ENCODE measurements at regions not wholly inside any gene's neighbourhood (a gene's known extent, or its start where the extent isn't known, plus 50 kb on each side); places are given as distances from the start of the nearest gene placed in this dataset.

GRCh38 chr4:79027656-79028055 lies 88.4 kb upstream of the PAQR3 start:
- Histone ChIP-seq H3K4ac (ENCODE audit: low read depth, low read length) (no peak overlapping the region), H4K8ac (ENCODE audit: low read depth, low read length) (no peak overlapping the region), H3K79me2 (ENCODE audit: control insufficient read depth, insufficient read depth, low read length) (no peaks in the 10 kb centered on the region), H3K4me1 (ENCODE audit: control insufficient read depth, low read depth, low read length) (no peaks in the 10 kb centered on the region), H3K27ac (ENCODE audit: low read depth, low read length) (no peak overlapping the region), H2BK15ac (replicated peaks; ENCODE audit: low read depth) (no peak overlapping the region), H4K5ac (ENCODE audit: low read length) (no peak overlapping the region), H3K56ac (ENCODE audit: low read length) (no peak overlapping the region), H2AK5ac (ENCODE audit: low read length) (no peak overlapping the region), H3K79me1 (ENCODE audit: low read length) (no peaks in the 10 kb centered on the region), H3K4me3 (ENCODE audit: low read length) (no peak overlapping the region), H3K23ac (ENCODE audit: low read length) (no peak overlapping the region), H3K4me2 (ENCODE audit: low read length) (no peak overlapping the region), H3K9ac (ENCODE audit: low read length) (no peak overlapping the region), H2BK120ac (ENCODE audit: low read depth, low read length) (no peak overlapping the region), H3K27me3 (ENCODE audit: insufficient read depth, low read length, poor library complexity) (no peaks in the 10 kb centered on the region), H2BK5ac (ENCODE audit: low read length) (no peak overlapping the region), H3K36me3 (ENCODE audit: control insufficient read depth, insufficient read depth, low read length) (no peaks in the 10 kb centered on the region), H3K18ac (ENCODE audit: low read length) (no peak overlapping the region)
- WGBS (ENCODE audit: extremely low coverage, insufficient coverage, low lambda C conversion rate), result no CpG with 5 or more reads among the region's 4 CpGs
- DNase-seq, result no peak

DNA sequence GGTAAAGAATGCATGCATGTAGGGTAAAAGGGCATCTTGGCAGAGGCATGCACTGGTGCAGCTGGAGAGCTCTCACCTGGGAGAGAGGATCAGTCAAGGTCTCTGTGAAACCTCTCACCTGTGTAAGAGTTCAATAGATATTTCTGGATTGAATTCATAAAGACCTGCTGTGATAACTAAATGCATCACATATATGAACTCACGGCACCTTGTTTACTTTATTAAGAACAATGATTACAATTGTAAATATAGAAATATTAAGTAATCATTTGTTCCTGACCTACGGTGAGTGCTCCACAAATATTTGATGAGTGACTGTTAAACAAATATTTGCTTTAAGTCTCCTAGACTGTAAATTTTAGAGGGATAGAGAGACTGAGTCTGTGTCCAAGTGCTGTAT lies 85.9 kb upstream of the PAQR3 start:
- H3K27me3 ChIP-seq (ENCODE audit: insufficient read depth, low read length, poor library complexity), result no peaks in the 10 kb centered on the region
- no peak overlapping the region for H3K9ac ChIP-seq (ENCODE audit: low read length)
- H2AK5ac ChIP-seq (ENCODE audit: low read length), result no peak overlapping the region
- H3K79me1 ChIP-seq (ENCODE audit: low read length), result no peaks in the 10 kb centered on the region
- H3K23ac ChIP-seq (ENCODE audit: low read length), result no peak overlapping the region
- H3K4me2 ChIP-seq (ENCODE audit: low read length), result no peak overlapping the region
- DNase-seq, result no peak
- H2BK5ac ChIP-seq (ENCODE audit: low read length), result no peak overlapping the region
- H3K79me2 ChIP-seq (ENCODE audit: control insufficient read depth, insufficient read depth, low read length), result no peaks in the 10 kb centered on the region
- no peak overlapping the region for H2BK15ac ChIP-seq (replicated peaks; ENCODE audit: low read depth)
- no peak overlapping the region for H2BK120ac ChIP-seq (ENCODE audit: low read depth, low read length)
- H3K36me3 ChIP-seq (ENCODE audit: control insufficient read depth, insufficient read depth, low read length), result no peaks in the 10 kb centered on the region
- H3K27ac ChIP-seq (ENCODE audit: low read depth, low read length), result no peak overlapping the region
- no peak overlapping the region for H3K4me3 ChIP-seq (ENCODE audit: low read length)
- WGBS (ENCODE audit: extremely low coverage, insufficient coverage, low lambda C conversion rate), result no CpG with 5 or more reads among the region's 2 CpGs
- H4K8ac ChIP-seq (ENCODE audit: low read depth, low read length), result no peak overlapping the region
- H3K56ac ChIP-seq (ENCODE audit: low read length), result no peak overlapping the region
- H3K18ac ChIP-seq (ENCODE audit: low read length), result no peak overlapping the region
- no peak overlapping the region for H4K5ac ChIP-seq (ENCODE audit: low read length)
- no peak overlapping the region for H3K4ac ChIP-seq (ENCODE audit: low read depth, low read length)
- H3K4me1 ChIP-seq (ENCODE audit: control insufficient read depth, low read depth, low read length), result no peaks in the 10 kb centered on the region

DNA sequence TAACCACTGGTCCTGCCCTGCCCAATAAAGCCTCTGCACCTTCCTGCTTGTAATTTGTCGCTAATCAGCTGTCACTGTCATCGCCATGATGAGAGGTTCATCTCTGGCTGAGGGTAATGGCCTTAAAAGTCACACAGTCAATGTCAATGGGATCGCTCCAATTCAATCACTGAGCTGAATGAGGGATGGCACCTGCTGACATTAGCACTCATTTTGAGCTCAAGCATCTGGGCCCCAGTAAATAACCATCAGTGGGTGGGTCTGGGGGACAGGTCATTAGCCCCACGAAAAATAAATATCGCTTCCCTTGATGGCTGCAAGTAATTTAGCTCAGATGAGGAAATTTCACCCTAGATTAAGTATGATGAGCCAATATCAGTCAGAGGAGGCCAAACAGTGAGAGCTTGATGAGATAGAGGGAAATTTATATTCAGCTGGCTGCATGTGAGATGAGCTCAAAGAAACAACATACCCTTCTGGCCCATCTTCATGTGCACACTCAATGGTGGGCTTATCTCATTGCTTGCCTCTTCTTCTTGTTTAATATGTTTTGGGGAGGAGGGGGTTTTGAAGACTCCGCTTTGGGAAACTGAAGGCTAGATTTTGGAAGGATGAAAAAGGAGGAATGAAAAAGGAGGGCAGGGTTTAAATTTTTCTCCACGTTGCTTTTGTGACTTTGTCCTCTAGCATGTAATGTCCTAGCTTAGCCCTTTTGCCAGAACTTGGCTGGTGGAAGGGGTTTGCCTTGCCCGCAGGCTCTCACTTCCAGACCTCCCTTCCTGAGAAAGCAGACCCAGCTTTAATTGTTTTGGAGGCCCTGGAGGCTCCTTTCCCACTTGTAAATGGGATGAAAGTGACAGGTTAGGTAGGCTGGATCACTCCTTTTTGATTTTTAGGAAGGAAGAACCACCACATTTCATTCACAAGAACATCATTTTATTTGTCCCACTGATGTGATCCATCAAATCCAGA lies 84.8 kb upstream of the PAQR3 start:
- Histone ChIP-seq H3K27ac (ENCODE audit: low read depth, low read length) (no peak overlapping the region), H3K4ac (ENCODE audit: low read depth, low read length) (no peak overlapping the region), H3K79me1 (ENCODE audit: low read length) (no peaks in the 10 kb centered on the region), H4K8ac (ENCODE audit: low read depth, low read length) (no peak overlapping the region), H2BK5ac (ENCODE audit: low read length) (no peak overlapping the region), H3K4me2 (ENCODE audit: low read length) (no peak overlapping the region), H3K79me2 (ENCODE audit: control insufficient read depth, insufficient read depth, low read length) (no peaks in the 10 kb centered on the region), H3K56ac (ENCODE audit: low read length) (no peak overlapping the region), H2AK5ac (ENCODE audit: low read length) (no peak overlapping the region), H3K4me1 (ENCODE audit: control insufficient read depth, low read depth, low read length) (no peaks in the 10 kb centered on the region), H2BK120ac (ENCODE audit: low read depth, low read length) (no peak overlapping the region), H3K27me3 (ENCODE audit: insufficient read depth, low read length, poor library complexity) (no peaks in the 10 kb centered on the region), H3K23ac (ENCODE audit: low read length) (no peak overlapping the region), H2BK15ac (replicated peaks; ENCODE audit: low read depth) (no peak overlapping the region), H3K36me3 (ENCODE audit: control insufficient read depth, insufficient read depth, low read length) (no peaks in the 10 kb centered on the region), H3K4me3 (ENCODE audit: low read length) (no peak overlapping the region), H3K18ac (ENCODE audit: low read length) (no peak overlapping the region), H4K5ac (ENCODE audit: low read length) (no peak overlapping the region), H3K9ac (ENCODE audit: low read length) (no peak overlapping the region)
- WGBS (ENCODE audit: extremely low coverage, insufficient coverage, low lambda C conversion rate), result no CpG with 5 or more reads among the region's 8 CpGs
- DNase-seq, result no peak

DNA sequence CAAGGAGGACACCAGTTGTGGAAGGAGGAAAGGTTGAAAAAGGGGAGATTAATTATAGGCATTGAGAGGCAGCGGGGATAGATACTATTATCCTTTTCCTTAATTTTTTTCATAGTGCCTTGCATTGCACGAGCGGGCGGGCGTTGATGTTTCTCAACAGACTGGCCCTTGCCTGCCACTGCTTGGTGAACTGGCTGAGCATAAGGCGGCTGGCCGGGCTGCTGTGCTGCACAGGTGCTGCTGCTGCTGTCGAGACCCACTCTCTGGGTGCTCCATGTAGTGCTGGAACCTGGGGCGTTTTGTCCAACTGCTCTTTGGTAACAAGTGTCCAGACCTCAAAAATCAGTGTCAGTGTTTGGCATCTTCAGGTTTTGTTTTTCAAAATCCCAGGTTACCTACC lies 83.3 kb upstream of the PAQR3 start:
- Histone ChIP-seq H2BK5ac (ENCODE audit: low read length) (no peak overlapping the region), H3K9ac (ENCODE audit: low read length) (no peak overlapping the region), H2BK120ac (ENCODE audit: low read depth, low read length) (no peak overlapping the region), H4K8ac (ENCODE audit: low read depth, low read length) (no peak overlapping the region), H3K18ac (ENCODE audit: low read length) (no peak overlapping the region), H3K79me1 (ENCODE audit: low read length) (no peaks in the 10 kb centered on the region), H3K27ac (ENCODE audit: low read depth, low read length) (no peak overlapping the region), H3K27me3 (ENCODE audit: insufficient read depth, low read length, poor library complexity) (no peaks in the 10 kb centered on the region), H3K4me2 (ENCODE audit: low read length) (no peak overlapping the region), H3K36me3 (ENCODE audit: control insufficient read depth, insufficient read depth, low read length) (no peaks in the 10 kb centered on the region), H3K79me2 (ENCODE audit: control insufficient read depth, insufficient read depth, low read length) (no peaks in the 10 kb centered on the region), H3K4ac (ENCODE audit: low read depth, low read length) (no peak overlapping the region), H3K23ac (ENCODE audit: low read length) (no peak overlapping the region), H3K4me3 (ENCODE audit: low read length) (no peak overlapping the region), H4K5ac (ENCODE audit: low read length) (no peak overlapping the region), H2BK15ac (replicated peaks; ENCODE audit: low read depth) (no peak overlapping the region), H3K56ac (ENCODE audit: low read length) (no peak overlapping the region), H2AK5ac (ENCODE audit: low read length) (no peak overlapping the region), H3K4me1 (ENCODE audit: control insufficient read depth, low read depth, low read length) (no peaks in the 10 kb centered on the region)
- no peak for DNase-seq
- WGBS (ENCODE audit: extremely low coverage, insufficient coverage, low lambda C conversion rate), result no CpG with 5 or more reads among the region's 9 CpGs

DNA sequence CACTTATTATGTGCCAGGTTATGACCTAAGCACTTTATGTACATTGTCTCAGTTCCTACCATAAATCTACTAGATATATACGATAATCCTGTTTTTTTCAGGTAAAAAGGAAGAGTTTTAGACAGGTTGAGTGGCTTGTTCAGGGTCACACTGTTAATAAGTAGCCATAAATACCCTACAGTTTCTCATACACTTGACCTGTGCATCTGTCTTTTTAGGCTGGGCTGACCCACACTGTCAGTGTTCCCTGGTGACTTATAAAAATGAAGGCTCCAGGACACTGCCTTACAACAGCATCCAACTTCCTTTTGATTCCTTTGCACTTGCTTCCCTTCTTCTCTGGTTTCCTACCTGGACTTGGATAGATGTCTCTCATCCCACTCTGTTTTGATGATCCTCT lies 78.2 kb upstream of the PAQR3 start:
- no peak overlapping the region for H2AK5ac ChIP-seq (ENCODE audit: low read length)
- H4K8ac ChIP-seq (ENCODE audit: low read depth, low read length), result no peak overlapping the region
- H3K79me1 ChIP-seq (ENCODE audit: low read length), result no peaks in the 10 kb centered on the region
- H2BK15ac ChIP-seq (replicated peaks; ENCODE audit: low read depth), result no peak overlapping the region
- H3K9ac ChIP-seq (ENCODE audit: low read length), result no peak overlapping the region
- H3K23ac ChIP-seq (ENCODE audit: low read length), result no peak overlapping the region
- H3K27me3 ChIP-seq (ENCODE audit: insufficient read depth, low read length, poor library complexity), result no peaks in the 10 kb centered on the region
- H3K56ac ChIP-seq (ENCODE audit: low read length), result no peak overlapping the region
- no peak overlapping the region for H3K18ac ChIP-seq (ENCODE audit: low read length)
- no CpG with 5 or more reads among the region's 1 CpG for WGBS (ENCODE audit: extremely low coverage, insufficient coverage, low lambda C conversion rate)
- H2BK120ac ChIP-seq (ENCODE audit: low read depth, low read length), result no peak overlapping the region
- H3K36me3 ChIP-seq (ENCODE audit: control insufficient read depth, insufficient read depth, low read length), result no peaks in the 10 kb centered on the region
- no peak overlapping the region for H4K5ac ChIP-seq (ENCODE audit: low read length)
- H3K4me2 ChIP-seq (ENCODE audit: low read length), result no peak overlapping the region
- no peaks in the 10 kb centered on the region for H3K4me1 ChIP-seq (ENCODE audit: control insufficient read depth, low read depth, low read length)
- no peak overlapping the region for H2BK5ac ChIP-seq (ENCODE audit: low read length)
- DNase-seq, result no peak
- no peak overlapping the region for H3K4ac ChIP-seq (ENCODE audit: low read depth, low read length)
- no peaks in the 10 kb centered on the region for H3K79me2 ChIP-seq (ENCODE audit: control insufficient read depth, insufficient read depth, low read length)
- no peak overlapping the region for H3K27ac ChIP-seq (ENCODE audit: low read depth, low read length)
- H3K4me3 ChIP-seq (ENCODE audit: low read length), result no peak overlapping the region

DNA sequence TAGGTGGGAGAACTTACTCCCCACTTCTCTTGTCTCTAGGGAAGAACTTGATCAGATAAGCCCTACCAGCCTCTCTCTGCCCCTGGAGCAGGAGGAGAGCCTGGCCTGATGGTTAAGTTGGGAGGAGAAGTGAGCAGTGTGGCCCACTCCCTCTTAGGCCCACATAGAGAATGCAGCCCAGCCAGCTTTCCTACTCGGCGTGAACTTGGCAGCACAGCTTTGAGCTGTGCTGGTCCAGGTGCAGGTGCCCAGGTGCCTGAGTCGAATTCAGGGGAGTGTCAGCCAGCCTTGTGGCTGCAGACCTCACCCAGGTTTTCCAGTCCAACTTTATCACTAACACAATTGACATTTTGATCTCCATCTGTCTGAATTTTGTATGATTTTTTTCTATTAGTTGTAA lies 77.6 kb upstream of the PAQR3 start:
- WGBS (ENCODE audit: extremely low coverage, insufficient coverage, low lambda C conversion rate), result no CpG with 5 or more reads among the region's 3 CpGs
- no peak overlapping the region for H2BK15ac ChIP-seq (replicated peaks; ENCODE audit: low read depth)
- no peak overlapping the region for H3K4ac ChIP-seq (ENCODE audit: low read depth, low read length)
- no peak overlapping the region for H3K23ac ChIP-seq (ENCODE audit: low read length)
- H4K8ac ChIP-seq (ENCODE audit: low read depth, low read length), result no peak overlapping the region
- no peak overlapping the region for H3K4me2 ChIP-seq (ENCODE audit: low read length)
- H2AK5ac ChIP-seq (ENCODE audit: low read length), result no peak overlapping the region
- no peak overlapping the region for H4K5ac ChIP-seq (ENCODE audit: low read length)
- H3K79me2 ChIP-seq (ENCODE audit: control insufficient read depth, insufficient read depth, low read length), result no peaks in the 10 kb centered on the region
- no peaks in the 10 kb centered on the region for H3K4me1 ChIP-seq (ENCODE audit: control insufficient read depth, low read depth, low read length)
- no peak overlapping the region for H3K9ac ChIP-seq (ENCODE audit: low read length)
- no peaks in the 10 kb centered on the region for H3K27me3 ChIP-seq (ENCODE audit: insufficient read depth, low read length, poor library complexity)
- no peaks in the 10 kb centered on the region for H3K36me3 ChIP-seq (ENCODE audit: control insufficient read depth, insufficient read depth, low read length)
- H3K79me1 ChIP-seq (ENCODE audit: low read length), result no peaks in the 10 kb centered on the region
- H3K27ac ChIP-seq (ENCODE audit: low read depth, low read length), result no peak overlapping the region
- H2BK5ac ChIP-seq (ENCODE audit: low read length), result no peak overlapping the region
- DNase-seq, result no peak
- no peak overlapping the region for H3K4me3 ChIP-seq (ENCODE audit: low read length)
- H3K56ac ChIP-seq (ENCODE audit: low read length), result no peak overlapping the region
- H3K18ac ChIP-seq (ENCODE audit: low read length), result no peak overlapping the region
- no peak overlapping the region for H2BK120ac ChIP-seq (ENCODE audit: low read depth, low read length)
